Posterior cingulate gyrus (tissue), 11 donors: ENCODE measurements at regions not wholly inside any gene's neighbourhood (a gene's known extent, or its start where the extent isn't known, plus 50 kb on each side); places are given as distances from the start of the nearest gene placed in this dataset.
A peak's percentile ranks its signal among the peaks of the same experiment; 100 is the strongest.

ENCODE experiments used
- DNase-seq, 10 donors: peaks; one replicate each; pipeline versions ENCODE4 v3.0.0 to v3.0.0-alpha.2; 2020 to 2021; ENCODE audit warnings: mixed read lengths in 3 of 10
- intact Hi-C: fragments of 100-400 bp; cut with DNase I; formaldehyde crosslinking; loops from one replicate; pipeline ENCODE4 v1.15.1; 2023

DNA sequence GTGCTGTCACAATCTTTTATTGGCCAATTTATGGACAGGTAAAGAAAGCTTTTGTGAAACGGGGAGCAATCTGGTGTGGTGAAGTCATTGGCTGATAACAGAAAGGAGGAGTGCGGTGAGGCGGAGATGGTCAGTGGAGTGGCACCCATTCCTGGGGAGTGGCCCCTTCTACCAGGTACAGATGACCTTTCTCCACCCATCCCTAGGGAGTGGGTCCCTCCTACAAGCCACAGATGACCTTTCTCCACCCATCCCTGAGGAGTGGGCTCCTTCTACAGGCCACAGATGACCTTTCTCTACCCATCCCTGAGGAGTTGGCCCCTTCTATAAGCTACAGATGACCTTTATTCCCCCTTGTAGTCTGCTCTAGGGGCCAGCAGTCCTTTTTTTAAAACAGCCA, 267.6 kb upstream of the IRX2 start:
- DNase-seq = peak in 1 of 10 donors; percentile 35
- intact Hi-C loops = no loop called here

DNA sequence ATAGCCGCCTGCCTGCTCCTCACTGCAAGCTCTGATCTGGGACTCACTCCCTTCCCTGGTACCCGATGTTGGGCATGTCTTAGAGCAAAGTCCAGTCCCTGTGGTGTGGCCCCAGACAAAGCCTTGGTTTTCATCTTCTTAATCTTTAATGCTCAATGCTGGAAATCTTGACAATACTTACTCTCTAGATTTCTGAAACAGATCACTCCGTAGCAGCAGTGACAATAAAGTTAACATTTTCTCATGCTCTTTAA, 260.2 kb upstream of the IRX2 start:
- DNase-seq = no peak
- intact Hi-C loops = no loop called here

DNA sequence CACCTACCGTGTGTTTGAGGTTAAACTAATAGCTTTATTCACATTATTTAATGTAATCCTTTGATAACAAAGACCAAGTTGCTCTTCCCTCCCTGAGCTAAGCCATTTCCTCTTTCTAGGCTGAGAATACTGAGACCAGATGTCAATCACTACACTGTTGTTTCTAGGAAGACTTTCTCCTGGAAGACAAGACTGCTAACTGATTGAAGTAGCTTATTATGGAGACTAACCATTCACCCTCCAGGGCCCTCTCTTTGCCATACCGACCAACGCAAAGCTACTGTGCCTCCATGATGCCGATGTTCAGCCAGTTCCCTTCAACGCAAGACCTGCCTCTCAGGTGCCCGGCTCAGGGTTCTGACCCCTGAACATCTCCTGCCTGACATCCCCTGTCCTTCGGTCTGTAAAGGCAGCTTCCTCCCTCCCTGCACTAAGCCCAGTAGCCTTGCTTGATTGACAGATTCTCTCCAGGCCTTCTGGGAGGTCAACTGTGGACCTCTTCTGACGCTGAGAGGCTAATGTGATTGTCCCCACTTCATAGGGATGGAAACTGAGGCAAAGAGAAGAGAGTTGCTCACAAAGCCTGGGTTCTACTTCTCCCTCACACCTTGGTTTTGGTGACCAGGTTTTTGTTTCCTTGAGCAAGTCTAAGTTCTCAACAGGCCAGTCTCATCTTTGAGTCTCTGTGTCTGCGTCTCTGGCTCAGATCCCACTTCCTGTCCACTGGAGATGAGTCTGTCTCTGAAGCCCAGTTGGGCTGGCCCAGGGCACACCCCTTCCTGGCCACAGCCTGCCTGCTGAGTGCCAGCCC, 259.7 kb upstream of the IRX2 start:
- intact Hi-C loops = no loop called here
- peak in 1 of 10 donors; percentile 37 for DNase-seq

DNA sequence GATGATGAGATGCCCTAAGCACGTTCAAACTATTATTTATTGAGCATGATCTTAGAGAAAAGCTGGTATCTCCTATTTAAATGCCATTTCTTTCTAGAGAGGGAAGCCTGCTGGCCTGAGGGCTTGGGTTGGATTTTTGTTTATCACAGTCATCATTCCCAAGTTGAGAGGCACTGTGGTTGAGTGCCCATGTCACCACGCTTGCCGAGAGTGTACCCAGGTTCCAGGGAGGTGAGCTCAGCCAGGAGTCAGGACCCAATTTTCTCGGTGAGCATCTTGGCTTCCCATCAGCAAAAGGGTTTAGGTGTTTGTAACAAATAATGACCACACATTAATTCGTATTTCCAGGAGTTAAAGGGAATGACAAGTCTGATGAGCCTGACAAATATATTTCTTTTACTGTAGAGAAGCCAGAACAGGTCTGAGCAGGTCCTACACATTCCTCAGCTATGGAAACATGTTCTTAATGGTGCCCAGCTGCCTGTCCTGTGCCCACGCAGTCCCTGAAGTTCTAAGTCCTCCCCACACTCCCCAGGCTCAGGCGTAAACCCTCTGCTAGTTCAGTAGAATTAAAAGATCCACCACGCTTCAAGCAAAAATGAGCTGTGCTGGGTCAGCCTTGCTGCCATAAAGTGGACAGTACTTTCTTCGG, 258.9 kb upstream of the IRX2 start:
- intact Hi-C loops = no loop called here
- DNase-seq = peak in 1 of 10 donors; percentile 16

DNA sequence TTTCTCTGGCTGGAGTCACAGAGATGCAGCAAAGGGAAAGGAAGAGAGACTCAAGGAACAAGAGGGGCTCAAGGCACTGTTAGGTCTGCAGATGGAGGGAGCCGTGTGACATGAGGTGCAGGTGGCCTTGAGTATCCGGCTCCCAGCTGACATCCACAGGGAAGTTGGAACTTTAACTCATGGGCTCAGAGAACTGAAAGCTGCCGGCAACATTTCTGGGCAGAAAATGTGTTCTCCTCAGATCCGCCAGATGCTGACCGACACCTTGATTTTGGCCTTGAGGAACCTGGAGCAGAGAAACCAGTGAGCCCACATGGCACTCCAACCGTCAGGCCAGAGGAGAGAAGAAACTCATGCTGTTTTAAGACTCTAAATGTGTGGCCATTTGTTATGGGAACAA, 258.1 kb upstream of the IRX2 start:
- intact Hi-C loops = no loop called here
- DNase-seq = peak in 1 of 10 donors; percentile 13

DNA sequence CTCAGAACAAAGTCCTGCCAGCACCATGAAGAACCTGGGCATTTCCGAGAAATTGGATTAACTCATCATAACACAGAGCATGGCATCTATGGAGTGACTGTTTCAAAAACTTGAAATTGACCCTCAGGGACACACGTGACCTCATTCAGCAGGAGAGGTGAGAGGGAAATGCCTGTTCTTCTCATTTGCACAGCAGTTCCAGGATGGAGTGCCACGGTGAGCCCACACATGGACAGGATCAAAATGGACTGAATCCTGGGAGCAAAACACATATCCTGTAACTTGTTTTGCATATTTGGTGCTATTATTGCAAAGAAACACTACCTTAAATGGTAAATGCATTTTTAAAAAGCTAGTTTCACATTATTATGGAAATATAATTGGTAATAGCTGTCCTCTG, 256.1 kb upstream of the IRX2 start:
- DNase-seq = no peak
- intact Hi-C loops = no loop called here

DNA sequence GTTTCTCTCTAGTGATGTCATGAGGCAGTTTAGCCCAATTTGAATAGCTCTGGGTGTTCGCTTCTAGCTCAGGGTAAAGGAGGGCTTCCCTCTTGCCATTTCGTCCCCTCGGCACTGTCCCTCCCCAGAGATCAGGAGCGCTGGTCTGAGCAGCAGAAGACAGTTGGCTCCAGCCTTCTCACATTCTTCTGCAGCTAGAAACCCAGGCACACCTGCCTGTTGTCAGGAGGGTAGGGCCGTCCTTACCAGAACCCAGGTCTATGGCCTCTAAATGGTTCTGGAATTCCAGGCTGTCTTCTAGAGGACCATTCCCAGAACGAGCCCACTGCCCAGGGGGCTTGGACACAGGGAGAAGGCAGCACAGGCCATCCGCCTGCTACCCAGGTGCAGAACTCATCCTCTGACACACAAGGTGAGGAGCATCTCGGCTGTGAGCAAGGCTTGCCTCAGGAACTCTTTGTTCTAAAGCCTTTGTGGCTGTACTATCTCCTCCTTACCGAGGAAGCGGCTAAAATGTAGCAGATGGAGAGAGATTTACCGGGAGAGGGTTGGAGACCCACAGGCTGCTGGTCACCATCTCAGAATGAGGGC, 255.6 kb upstream of the IRX2 start:
- intact Hi-C loops = no loop called here
- no peak for DNase-seq

DNA sequence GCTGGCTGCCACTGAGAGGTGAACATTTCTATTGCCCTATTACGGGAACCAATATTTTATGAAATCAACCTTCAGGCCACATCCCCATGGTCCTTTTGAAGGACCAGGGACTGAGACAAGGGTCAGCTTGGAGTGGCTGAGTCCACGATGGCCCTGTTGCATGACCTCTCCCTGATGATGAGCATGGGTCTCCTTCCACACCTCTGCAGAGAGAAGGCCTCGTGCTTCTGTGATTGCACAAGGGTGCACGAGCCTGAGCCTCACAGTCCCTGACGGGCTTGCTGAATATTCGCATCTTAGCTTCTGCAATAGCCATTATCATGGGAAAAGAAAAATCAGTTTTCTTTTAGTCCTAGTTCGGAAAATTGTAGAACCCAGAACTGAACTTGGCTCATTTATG, 255.0 kb upstream of the IRX2 start:
- DNase-seq = no peak
- intact Hi-C loops = no loop called here

DNA sequence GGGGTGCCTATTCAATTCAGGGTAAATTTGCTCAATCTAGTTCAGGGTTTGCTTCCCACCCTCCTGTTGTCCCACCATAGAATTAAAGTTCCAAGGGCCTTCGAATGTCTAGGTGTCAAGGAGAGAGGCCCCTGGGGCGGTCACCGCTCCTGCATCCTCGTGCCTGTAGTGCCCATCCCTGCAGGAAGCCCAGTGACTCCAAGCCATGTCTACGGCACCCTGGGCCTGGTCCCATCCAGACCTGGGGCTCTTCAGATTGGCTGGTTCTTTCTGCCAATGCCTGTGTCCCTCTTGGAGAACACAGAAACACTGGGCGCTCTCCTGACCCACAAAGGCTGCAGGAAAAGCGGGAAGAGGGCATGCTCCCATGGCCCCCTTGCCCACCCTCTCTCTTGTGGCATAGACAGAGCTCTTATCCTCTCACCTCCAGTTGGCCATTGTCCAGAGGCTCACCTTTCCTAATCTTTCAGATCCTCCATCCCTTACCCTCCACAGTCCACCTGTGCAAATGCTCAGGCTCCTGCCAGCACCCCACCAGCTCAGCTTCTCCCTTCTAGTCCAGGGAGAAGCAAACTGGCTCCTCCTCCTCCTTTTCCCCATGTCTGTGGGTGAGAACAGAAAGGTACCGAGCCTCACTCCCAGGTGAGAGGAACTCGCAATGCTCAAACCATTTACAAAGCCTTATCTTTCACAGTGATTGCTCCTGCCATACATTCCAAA, 253.0 kb upstream of the IRX2 start:
- intact Hi-C loops = no loop called here
- DNase-seq = no peak

DNA sequence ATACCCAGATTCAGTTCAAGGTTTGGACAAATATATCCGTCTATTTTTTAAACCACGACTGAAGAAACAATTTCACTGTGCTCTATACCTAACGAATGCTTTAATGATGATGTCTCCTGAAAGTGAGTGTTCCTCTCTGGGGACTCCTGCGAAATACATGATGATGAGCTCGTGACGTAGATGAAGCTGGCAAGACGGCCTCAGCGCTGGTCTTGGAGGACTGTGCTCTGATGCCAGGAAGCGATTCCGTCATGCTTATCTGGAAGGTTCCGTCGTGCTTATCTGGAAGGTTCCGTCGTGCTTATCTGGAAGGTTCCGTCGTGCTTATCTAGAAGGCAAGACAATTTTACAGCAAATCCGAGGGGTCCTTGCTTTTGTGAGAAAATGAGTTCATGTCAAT, 250.8 kb upstream of the IRX2 start:
- no peak for DNase-seq
- intact Hi-C loops = no loop called here

DNA sequence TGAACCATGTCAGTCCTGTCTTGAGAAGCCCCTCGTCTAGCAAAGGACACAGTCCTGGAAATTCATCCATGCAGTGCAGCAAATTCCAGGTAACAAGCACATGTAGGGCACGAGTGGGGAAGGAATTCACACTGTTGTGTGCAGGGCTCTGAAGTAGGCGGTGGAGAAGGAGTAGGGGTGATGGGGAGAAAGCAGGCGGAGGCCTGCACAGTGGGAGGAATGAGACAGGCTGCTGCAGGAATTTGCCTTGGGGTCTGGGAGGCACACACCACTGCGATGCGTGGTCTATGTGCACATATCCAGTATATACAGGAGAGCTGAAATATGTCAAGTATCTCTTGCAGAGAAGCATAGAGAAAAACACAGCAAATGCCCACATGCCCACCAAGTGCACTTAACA, 249.2 kb upstream of the IRX2 start:
- intact Hi-C loops = no loop called here
- DNase-seq = no peak

DNA sequence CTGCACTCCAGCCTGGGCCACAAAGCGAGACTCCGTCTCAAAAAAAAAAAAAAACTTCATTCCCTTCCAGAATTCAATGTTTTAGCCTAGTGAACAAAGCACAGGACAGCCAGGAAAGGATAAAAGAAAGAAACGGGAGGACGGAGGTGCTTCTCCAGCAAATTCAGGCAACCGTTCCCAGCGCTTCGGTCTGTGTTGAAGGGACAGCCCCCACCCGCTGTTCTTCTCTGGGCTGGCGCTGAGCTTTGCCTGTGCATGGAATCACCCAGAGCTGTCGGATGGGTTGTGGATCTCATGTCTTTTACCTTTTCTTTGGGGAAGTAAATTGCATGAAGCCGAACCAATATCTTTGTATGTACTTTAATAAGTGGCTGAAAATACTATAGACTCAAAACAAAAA, 248.4 kb upstream of the IRX2 start:
- intact Hi-C loops = no loop called here
- DNase-seq = no peak

DNA sequence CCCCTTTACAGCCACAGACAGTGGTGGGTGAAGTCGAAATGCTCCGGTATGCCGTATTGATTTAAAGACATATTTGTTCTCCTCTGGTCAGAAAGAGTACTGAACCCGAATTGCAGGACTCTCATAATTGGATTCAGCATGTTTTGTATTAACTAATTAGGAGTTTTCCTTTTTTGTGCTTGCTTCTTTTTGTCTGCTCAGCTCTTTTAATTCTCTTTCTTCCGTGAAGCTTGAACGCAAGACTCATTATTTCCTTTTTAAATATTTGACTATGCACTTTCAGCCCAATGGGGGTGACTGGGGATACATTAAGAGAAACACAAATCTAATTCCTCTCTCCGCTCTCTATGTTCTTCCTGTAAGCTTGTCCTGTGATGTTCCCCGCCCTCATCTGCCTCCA, 246.6 kb upstream of the IRX2 start:
- intact Hi-C loops = no loop called here

DNA sequence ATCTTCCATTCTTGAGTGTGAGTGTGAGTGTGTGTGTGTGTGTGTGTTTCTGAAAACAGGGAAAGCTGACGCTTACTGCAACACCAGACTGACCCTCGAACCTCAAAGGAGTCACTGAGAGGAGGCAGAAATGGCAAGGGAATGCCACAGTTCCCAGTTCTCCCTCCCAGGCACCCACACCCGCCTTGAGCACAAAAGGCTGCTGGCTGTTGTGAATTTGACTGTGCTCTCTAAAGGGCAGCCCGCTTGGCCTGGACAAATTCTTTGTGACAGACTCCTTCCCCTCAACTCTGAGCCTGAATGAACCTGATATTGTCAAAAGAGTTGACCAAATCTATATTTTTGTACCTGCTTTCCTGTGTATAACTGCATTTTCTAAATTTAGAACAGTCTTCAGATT, 245.7 kb upstream of the IRX2 start:
- no peak for DNase-seq
- intact Hi-C loops = no loop called here

More for the DNA sequence above, 246.6 kb upstream of the IRX2 start:
- DNase-seq = no peak

DNA sequence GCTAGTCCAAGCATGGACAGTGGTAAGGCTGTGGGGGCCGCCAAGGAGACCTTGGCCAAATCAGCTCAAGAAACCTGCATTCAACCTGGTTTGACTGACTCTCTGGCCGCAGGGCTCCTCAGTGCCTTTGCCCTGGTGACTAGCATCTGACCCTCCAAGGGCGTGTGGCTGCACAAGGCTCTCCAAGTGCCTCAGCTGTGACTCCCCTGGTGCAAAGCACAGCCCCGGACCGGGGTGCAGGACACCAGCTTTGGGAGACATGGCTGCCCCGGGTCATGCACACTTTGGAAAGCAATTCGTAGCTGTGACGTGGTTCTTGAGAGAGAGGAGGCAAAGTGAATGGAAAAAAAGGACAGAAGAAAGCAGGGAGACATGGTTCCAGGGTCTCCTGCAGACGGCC, 245.2 kb upstream of the IRX2 start:
- intact Hi-C loops = no loop called here
- DNase-seq = no peak

DNA sequence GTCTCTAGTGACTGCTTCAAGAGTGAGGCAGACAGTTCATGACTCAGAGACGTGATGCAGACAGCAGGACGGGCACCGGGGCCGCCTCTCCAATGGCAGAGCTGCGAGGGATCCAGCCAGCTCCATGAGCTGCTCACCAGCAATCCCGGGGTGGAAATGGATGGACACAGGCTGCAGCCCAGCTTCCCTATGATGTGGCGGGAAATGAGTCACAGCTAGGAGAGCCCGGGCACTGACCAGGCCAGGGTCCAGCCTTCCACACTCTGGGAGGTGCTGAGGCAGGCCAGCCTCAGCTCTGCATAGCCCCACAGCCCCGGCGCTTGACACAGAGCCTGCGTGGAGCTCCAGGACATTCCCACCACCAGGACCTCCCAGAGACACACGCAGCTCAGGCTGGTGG, 244.8 kb upstream of the IRX2 start:
- DNase-seq = no peak
- intact Hi-C loops = no loop called here

DNA sequence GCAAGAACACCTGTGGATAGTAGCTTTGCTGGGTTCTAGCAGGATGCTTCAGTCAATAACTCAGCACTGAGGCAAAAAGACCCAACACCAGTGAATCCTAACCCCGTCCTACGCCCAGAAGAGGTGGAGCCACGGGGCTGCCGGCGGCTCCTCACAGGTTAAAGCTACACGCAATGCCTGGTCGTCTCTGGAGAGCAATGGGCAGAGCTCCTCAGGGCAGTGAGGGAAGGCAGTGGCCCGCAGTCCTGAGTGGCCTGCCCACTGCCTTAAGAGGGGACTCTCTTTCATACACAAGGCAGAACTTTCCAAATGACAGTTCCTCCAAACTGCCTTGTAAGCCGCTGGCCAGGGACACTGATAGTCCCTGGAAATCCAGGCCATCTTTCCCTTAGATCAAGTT, 244.2 kb upstream of the IRX2 start:
- DNase-seq = no peak
- intact Hi-C loops = no loop called here

DNA sequence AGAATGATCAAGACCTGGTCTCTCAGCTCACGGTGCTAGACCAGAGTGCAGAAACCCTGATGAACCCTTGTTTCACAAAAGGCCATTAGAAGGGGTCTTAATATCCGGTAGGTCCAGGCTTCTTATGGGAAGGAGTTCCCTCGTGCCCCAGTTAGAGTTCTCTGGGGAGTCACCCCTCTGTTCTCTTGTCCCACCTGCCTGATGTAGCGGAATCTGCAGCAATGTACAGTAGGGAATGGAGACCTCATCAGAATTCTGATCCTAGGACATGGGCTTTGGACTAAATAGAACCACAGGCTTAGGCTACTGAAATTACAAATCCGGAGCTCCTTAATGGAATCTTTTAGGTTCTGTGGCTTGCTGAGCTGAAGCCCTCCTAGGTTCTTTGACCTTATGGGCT, 243.6 kb upstream of the IRX2 start:
- DNase-seq = no peak
- intact Hi-C loops = no loop called here

DNA sequence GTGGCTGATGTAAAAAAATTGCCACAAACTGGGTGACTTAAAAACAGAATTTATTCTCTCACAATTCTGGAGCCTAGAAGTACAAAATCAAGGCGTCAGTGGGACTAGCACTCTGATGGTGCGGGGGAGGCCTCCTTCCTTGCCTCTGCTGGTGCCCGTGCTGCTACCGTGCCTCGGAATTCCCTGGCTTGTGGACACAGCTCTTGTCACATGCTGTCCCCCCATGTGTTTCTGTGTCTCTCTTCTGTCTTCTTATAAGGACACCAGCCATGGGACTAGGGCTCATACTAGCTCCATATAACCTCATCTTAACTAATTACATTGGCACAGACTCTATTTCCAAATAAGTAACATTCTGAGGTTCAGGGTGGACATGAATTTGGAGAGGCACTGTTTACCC, 242.3 kb upstream of the IRX2 start:
- intact Hi-C loops = no loop called here
- DNase-seq = no peak

DNA sequence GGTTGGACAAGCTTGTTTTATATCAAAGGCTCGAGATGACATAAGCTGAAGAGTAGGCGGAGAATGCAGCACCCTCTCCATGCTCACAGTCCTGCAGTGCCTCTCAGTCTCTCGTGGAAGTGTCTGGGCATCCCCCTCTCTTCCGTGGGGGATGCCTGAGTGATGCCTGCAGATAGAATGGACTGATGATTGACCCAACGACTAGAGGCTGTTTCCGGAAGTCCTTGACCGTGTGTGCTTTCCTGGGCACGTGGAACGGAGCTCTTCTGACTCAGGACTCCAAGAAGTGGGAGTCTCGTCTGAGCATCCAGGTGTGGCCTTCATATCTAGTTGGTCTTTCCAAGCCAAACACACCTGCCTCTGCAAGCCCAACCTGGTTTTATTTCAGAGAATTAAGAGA, 241.8 kb upstream of the IRX2 start:
- DNase-seq = no peak
- intact Hi-C loops = no loop called here

DNA sequence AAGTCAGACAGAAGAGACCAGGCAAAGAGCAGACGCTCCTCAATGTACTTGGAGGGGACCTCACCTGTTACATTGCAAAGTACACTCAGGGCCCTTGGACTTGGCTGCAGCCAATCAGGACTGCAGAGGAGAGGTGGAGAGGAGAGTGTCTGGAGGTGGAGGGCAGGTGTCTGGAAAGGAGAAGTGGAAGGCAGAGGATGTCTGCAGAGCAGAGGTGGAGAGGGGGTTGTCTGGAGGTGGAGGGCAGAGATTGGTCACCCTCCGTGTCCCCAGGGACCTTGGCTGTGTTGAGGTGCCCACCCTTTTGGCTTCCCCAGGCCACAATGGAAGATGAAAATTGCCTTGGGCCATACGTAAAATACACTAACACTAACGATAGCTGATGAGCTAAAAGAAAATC, 241.3 kb upstream of the IRX2 start:
- DNase-seq = no peak
- intact Hi-C loops = no loop called here

DNA sequence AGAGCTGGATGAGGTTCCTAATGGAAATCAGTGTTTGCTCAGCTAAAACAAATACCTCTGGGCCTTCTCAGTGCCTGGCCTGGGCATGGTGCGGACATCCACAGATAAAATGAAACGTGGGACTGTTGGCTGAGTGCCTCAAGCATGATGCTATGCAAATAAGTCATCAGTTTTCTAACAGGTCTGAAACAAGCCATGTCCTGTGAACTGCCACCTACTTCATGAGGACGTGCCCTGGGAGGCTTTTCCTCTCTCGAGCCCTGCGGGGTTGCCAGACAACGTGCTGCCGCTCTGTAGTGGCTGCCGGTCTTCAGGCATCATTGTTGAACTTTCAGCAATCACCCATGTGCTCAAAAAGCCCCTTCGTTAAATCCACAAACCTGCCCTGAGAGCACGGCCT, 240.4 kb upstream of the IRX2 start:
- intact Hi-C loops = no loop called here
- DNase-seq = no peak
